ENCODE measurements at regions not wholly inside any gene's neighbourhood (a gene's known extent, or its start where the extent isn't known, plus 50 kb on each side); places are given as distances from the start of the nearest gene placed in this dataset.

DNA sequence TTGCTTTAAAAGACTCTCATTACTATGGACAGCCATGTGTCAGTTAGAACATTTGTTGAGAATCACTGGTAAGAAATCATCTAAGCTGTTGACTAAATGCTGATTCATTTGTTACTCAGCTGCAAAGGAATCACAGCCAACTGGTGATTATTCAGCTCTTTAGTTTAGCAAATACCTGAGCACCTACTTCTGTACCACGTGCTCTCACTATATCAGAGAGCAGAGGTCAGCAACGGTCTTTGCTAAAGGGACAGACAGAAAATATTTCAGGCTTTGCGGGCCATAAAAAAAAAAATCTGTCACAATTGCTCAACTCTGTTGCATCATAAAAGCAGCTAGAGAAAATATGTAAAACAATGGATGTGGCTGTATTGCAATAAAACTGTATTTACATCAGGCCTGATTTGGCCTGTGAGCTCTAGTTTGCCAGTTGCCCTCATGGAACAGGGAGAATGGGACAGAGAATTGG is 377.6 kb downstream of the DNAH5 start:
- DNase-seq = no peak

DNA sequence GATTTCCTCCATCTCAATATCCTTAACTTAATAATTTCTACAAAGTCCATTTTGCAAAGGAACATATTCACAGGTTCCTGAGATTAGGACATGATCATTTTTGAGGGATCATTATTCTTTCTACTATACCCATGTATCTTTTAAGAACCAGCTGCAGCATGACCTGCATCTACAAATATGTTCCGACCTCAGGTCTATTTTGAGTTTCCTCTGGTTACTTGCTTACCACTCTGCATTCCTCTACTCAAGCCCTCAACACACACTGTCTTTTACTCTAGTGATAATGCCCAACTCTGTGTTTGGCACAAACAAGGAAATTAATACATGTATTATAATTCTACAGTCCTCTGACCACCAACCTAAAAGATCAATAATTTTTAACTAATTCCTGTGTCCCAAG is 386.1 kb downstream of the DNAH5 start:
- no peak for DNase-seq

DNA sequence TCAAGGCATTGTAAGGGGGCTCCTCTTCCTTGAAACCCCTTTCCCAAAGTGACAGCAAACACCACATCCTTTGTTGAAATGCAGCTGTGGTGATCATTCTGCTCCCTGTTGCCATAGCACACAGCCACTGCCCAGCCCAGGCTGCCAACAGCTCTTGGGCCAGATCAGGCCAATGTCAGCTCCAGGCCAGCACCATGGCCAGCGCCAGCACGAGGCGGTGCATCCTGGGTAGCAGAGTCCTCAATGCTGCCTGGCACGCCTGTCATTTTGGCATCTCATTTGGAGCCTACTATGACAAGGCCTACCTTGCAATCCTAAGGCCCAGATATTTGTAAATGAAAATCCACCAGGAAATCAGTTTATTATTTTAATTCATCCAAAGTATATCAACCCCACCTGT is 390.6 kb downstream of the DNAH5 start:
- DNase-seq = no peak

DNA sequence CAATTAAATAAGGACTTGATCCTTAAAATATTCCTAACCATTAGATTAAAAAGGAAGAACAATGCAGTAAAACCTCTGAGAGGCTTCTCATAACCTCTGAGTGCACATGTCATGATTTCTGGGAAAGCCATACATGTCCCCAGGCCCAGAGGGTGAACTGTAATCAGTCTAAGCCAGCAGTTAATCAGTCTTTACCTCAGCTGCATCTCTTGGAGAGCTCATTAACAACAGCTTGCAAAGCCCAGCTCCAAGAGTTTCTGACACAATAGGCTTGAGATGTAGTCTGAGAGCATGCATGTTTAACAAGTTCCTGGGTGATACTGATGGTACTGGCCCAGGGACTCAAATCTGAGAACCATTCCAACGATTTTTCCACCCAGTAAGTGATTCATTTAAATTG is 392.1 kb downstream of the DNAH5 start:
- DNase-seq = no peak

DNA sequence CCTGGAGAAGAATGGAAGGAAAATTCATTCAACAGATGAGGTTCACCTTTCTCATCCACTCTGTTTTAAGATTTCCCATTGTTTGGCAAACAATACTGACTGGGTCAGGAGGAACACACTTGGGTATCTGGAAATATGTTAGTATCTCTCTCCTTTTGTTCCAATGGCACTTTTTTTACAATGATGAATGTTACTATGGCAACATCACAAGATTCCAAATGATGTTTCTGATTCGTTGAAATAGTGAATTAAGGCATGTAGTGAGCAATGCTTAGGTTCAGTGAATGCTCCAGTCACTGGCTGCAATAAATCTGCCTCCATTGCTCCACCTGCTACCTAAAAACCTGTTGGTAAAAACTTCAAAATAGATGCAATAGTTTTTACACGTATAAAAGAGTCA is 392.8 kb downstream of the DNAH5 start:
- no peak for DNase-seq

DNA sequence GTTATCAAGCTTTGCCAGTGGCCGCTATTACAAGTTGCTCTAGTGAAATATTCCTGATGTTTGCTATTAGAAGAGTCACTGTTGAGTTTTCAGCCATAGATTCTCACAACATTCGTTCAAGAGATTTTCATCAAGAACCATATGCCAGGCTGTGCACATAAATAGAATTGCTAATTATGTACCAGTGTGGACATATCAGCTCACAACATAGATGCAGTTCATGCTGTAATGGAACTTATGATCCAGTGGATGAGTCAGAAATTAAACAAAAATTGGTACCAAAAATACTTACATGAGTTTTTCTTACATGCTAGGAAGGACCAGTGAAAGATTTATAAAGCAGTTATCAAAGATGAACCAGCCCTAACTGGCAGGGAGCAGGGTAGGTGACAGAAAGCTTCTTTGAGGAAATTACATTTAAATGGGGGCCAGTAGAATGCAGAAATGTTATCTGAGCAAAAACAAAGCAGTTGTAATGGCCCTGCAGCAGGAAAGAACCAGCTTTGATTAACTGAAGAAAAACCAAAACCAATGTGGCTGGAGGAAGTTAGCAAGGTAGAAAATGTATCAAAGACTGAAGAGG is 404.2 kb downstream of the DNAH5 start:
- DNase-seq = no peak

DNA sequence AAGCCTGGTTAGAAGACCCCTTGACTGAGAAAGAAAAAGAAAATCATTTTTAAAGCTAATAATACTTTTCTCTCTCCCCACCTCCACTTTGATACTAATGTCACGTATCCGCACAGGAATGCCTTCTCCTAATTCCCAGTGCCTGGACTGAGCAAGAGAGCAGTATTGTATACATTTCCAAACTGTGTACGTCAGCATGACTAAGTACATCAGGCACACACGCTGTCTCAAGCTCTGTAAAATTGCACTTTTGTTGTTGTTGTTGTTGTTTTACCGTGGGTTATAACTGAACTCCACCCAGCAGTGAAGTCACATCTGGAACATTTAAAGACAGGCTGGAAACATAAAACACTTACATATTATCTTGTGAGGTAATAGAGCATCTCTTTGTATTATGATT is 407.6 kb downstream of the DNAH5 start:
- no peak for DNase-seq

DNA sequence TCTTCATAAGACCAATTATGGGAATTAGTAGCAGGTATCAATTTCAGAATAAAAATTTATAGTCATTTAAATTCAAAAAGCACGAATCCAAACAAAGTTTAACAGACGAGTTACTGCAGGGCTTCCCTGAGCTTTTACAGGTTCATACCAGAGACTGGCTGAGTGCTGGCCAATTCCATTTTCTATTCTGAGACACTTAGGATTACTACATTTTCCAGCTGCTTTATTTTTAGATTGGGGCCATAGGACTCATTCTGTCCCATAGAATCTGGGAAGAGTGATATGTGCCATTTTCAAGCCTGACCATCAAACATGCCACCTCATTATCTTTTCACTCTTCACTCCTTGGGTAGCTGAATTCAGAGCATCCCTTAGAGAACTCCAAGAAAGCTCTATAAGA is 410.7 kb downstream of the DNAH5 start:
- DNase-seq = no peak

DNA sequence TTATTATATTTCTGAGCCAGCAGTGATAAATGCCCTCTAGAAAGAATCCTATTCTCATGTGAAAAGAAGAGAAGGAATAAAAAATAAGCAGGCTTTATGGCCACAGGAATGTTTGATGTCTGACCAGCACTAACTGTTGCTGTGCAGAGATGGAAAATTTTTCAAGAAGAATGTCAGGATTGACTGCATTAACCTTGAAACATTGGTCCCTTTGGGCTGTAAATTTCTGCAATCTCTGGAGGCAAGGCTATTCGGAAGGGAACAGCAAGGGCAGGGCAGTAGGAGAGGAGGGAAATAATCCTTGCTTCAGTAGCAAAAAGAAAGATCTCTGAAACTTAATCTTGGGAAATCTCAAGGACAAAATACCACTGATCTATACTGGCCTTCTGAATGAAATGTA is 415.2 kb downstream of the DNAH5 start:
- DNase-seq = no peak

DNA sequence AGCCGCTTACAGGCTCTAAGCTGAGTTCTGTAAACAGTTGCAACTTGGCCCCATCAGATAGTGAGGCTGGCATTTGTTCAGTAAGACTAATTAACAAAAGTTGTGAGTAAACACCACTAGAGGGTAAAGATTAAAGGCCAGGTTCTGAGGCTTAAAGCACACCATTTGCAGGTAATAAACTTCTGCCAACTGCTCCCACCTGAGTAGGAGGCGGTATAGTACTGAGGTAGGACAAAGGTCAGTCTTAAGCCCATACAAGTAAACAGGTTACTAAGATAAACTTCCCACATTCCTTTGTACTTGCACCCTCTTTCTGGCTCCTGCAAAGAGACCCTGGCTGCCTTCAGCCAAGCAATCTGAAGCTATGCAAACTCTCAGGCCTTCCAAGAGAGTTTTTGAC is 419.6 kb downstream of the DNAH5 start:
- no peak for DNase-seq

DNA sequence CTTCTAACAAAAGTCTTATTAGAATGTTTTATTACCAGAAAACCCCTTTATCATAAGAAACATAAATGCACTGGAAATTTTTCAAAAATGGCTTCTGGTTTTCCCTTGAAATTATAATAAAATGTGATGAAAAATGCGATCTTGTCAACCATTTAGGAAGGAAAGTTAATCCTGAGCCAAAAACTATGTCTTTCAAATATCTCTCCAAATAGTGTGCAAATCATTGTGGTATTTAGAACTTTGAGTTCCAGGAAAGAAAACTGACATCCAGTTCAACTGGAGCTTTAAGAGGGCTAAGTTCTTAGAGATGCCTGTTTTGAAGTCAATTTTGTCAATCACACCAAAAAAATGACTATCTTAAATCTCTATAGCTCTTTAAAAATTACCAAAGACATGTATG is 425.4 kb downstream of the DNAH5 start:
- DNase-seq = no peak

DNA sequence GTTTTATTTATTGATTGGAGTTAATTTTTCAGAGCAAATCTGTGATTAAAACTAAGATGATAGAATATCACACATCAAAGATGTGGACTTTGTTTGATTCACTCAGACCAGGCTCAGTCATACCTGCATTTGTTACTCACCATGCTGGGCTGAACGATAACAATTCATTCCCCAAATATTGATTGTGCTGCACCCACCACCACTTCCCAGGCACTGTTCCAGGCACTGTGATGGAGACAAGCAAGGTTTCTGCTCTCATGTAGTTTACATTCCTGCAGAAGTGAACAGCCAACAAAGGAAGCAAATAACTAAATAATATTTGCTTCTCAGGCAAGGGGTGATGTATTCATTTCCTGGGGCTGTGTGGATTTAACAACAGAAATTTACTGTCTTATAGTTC is 428.3 kb downstream of the DNAH5 start:
- DNase-seq = no peak

DNA sequence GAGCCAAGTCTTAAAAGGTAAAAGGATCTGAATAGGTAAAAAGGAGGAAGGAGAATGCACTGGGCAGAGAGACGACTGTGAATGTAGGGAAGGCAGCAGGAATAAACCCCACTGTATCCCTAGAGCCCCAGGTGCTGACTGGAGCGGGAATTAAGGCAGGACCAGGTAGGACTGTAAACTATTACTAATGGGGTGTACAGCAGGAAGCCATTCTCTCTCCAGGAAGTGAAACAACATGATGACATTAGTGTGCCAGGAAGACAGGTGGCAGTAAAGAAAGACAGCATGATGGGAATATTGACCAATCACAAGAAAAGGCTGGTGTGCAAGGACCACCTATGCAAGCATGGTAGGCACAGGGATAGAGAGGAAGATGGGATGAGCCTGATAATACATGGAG is 433.0 kb downstream of the DNAH5 start:
- DNase-seq = no peak

DNA sequence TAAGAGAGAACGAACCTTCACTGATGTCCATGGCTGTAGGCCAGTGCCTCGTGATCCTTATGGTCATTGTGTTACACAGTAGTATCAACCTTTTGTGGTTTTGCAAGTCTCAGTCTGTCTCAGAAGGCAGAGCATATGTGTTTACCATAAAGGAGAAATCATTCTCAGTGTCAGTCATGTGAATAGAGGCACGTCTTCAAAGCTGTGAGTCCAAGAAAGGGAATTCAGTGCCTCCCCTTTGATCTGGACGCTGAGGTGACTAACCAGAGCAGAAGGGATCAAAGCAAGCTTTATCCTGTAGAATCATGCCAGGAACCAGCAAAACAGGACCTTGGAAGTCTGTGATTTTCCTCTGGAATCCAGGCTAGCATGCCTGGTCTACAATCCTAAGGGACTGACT is 433.9 kb downstream of the DNAH5 start:
- no peak for DNase-seq

DNA sequence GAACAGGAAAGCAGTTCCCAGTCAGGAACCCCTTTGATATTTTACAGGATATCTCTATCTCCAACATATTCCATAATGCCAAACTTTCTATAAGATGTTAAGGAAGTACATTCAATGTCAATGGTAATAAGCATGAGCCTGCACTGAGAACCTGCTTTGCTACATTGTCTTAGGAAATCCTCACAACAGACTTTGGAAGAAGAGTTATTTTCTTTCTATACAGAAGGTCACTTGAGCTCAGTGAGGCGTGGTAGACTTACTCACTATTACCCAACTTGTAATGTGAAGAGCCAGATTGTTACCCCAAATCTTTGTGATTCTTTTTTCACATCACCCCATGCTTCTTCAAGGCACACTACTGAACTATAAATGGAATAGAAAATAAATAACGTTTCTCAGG is 435.9 kb downstream of the DNAH5 start:
- no peak for DNase-seq

DNA sequence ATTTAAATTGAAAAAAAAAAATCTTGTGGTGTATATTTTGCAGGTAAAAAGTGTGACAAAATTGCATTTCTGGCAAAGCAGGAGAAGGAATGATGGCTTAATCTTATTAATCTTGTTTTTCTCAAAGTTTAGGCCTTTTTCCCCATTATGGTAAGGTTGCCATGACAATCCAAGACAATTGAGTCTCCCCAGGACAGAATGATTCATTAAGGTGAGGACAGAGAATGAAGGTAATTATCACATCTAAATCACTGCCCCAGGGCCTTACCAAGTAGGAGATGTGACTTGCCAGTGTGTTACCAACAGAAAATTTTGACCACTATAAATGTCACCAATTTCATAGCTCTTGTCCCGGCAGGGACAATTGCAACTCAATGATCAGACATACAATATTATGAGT is 439.2 kb downstream of the DNAH5 start:
- DNase-seq = no peak

DNA sequence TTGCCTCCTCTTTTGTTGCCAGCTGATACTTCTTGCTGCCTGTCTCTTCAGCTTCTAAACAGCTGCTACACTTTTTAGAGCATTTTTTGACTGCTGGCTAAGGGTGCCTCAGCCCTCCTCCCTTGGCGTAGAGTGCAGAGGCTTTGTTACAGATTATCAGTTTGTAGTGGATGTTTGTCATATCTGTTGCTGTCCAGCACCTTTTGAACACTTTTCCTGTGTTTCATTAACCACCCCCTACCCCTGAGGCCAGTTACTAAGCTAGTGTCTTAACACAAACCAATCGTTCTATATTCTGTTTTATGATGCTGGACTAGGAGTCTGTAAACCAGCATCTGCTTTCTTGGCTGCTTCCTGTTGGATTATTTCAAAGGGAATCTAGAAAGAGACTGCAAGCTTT is 441.5 kb downstream of the DNAH5 start:
- no peak for DNase-seq

DNA sequence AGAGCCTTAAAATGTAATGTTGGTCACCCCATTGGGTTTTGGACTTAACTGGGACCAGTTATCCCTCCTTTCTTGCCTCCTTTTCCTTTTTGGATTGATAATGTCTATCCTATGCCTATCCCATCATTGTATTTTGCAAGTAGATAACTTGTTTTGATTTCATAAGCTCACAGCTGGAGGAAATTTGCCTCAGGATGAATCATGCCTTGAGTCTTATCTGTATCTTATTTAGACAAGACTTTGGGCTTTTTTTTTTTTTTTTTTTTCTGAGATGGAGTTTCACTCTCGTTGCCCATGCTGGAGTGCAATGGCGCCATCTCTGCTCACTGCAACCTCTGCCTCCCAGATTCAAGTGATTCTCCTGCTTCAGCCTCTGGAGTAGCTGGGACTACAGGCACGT is 443.3 kb downstream of the DNAH5 start:
- no peak for DNase-seq

DNA sequence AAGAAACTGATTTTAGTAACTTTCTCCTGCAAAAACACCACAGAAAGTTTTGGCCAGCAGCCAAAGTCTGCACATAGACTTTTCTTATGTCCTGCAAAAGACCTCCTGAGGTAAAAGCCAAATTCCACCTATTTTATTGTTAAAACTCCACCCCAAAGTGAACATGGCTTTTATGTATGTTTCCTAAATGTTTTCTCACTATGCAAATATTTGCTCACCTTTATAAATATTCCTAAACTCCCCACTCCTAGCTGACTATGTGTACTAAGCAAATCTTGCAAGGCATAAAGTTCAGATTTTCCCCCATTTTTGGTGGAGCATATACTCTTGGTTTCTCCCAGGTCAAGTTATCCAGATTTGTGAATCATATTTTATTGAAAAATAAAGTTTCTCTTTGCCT is 446.2 kb downstream of the DNAH5 start:
- no peak for DNase-seq

DNA sequence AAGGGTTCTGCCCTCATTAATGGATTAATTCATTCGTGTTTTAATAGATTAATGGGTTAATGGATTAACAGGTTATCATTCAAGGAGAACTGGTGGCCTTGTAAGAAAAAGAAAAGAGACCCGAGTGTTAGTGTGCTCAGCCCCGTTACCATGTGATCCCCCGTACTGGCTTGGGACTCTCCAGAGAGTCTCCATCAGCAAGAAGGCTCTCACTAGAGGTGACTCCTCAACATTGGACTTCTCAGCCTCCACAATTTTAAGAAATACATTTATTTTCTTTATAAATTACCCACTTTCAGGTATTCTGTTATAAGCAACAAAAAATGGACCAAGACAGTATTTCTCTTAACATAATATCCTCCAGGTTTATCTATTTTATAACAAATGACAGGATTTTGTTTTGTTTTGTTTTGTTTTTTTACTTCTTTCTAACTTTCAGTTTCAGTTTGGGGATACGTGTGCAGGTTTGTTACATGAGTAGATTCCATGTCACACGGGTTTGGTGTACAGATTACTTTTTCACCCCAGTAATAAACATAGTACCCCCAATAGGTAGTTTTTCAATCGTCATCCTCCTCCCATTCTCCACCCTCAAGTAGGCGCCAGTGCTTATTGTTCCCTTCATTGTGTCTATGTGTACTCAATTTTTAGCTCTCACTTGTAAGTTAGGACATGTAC is 456.1 kb downstream of the DNAH5 start:
- no peak for DNase-seq

DNA sequence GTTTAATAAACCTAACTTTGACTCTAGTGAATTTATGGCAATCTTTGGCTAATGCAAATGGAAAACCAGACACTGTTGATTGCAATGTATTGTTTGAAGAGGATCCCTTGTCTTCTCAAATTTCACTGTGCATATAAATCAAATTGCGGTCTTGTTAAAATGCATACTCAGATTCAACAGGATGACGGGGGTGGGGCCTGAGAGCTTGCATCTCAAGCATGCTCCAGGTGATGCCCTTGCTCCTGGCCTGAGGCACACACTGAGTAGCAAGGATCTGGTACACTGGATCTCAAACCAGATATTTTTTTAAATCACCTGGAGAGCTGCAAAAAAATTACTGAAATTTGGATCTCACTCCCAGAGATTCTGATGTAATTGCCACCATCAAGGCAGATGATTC is 463.7 kb downstream of the DNAH5 start:
- peak; percentile 18 for DNase-seq

DNA sequence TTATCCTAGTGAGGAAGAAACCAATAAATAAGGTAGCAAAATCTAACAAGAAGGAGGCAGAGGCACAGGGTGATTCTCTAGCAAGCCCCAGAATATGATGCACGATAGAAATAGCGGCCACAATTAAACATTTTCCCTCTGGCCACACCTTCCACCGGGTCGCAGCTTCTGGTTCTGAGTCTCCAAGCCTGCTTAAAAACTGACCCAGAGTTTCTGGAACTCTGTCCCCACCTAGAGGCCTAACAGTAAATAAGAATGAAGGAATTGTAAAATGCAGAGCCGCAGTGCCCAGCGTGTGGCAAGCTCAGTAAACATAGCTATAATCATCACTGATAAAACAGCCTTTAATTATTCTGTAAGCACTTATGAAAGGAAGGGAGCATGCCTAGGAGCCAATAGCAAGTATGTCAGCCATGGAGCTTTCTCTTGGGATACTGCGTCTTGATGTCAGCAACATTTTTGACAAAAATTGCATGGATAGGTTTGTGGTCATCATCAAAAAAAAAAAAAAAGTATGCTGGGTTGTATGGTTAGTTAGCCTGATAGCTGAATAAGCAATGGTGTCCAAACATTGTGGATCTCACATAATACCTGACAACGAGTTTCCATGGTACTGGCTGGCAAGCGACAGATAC is 465.5 kb downstream of the DNAH5 start:
- peak; percentile 43 for DNase-seq

DNA sequence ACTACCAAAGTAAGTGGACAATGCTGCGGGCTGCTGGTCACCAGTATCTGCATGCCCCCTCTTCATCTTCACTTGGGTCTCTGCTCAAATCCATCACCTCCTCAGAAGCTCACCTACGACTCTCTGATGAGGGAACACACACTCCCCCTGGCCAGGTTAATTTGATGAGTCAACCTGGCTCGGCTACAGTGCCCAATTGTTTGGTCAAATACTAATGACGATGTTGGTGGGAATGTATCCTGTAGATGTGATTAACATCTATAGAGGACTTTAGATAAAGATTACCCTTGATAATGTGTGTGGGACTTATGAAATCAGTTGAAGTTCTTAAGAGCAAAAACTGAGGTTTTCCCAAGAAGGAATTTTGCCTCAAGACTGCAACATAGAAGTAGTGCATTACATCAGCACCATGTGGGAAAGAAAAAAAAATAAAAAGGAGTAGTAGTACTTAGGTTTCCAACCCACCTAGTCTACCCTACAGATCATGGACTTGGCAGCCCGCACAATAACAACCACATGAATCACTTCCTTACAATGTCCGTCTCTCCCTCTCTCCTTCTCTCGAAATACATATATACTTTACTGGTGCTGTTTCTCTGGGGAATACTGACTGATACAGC is 467.3 kb downstream of the DNAH5 start:
- DNase-seq = no peak

DNA sequence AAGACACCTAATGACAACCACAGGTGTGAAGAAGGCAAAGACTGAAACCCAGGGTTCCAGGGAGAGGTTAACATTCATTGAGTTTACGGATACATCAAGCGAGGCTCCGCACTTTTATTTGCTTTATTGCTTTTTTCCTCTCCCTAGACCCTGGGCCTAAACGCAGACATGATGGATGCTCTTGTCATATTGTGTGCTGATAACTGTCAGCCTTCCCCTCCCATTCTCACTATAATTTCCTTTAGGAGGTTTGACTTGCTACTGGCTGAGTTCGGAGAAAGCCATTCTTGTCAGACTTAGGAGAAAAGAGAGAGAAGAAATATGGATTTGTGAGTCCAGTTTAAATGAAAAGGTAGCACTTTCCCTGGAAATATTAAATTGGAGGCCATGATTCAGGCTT is 471.6 kb downstream of the DNAH5 start:
- DNase-seq = no peak

Data from SHP77 treated with DMSO at 0.1 percent for 48 hours (cell line).